IMR-90 (cell line): ENCODE measurements at regions not wholly inside any gene's neighbourhood (a gene's known extent, or its start where the extent isn't known, plus 50 kb on each side); places are given as distances from the start of the nearest gene placed in this dataset.

Source experiments
- CEBPB ChIP-seq: IDR thresholded peaks from 2 replicates; pipeline ENCODE4 v1.6.1; 2012; ENCODE audit warnings: low read depth, low read length, improper control_type of control experiment
- POLR2A ChIP-seq: IDR thresholded peaks from 2 replicates; pipeline ENCODE4 v1.6.1; 2012; ENCODE audit warnings: mild to moderate bottlenecking, low read depth, low read length
- TF ChIP-seq, protein P1 (sequence below): conservative IDR thresholded peaks from 2 replicates; pipeline ENCODE4 v1.5.1; 2012; ENCODE audit warnings: mild to moderate bottlenecking, low read depth, low read length, improper control_type of control experiment
- TF ChIP-seq, protein P2 (sequence below): fragments of 150-350 bp; IDR thresholded peaks from 2 replicates; pipeline ENCODE4 v1.6.1; 2017; ENCODE audit warnings: mild to moderate bottlenecking, antibody characterized with exemption, low read length, low read depth

DNA sequence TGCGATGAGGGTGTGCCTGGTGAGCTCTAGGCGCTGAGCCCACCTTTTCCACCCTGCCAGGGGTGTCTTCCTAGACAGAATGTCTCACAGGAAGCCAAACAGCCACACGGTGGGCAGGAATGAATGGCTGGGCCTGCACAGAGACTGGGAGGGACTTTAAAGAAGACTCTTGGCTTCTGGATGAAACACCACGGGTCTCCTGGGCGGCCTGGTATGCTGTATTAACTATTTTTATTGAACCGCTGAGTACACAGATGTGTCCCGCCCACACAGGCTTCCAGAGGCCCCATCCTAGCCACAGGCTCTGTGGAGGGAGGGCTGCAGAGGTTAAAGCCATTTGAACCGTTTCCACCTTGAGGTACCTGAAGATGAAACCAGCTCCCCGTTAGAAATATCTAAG, 115.2 kb upstream of the CXCL14 start:
- TF ChIP-seq, protein P1, sequence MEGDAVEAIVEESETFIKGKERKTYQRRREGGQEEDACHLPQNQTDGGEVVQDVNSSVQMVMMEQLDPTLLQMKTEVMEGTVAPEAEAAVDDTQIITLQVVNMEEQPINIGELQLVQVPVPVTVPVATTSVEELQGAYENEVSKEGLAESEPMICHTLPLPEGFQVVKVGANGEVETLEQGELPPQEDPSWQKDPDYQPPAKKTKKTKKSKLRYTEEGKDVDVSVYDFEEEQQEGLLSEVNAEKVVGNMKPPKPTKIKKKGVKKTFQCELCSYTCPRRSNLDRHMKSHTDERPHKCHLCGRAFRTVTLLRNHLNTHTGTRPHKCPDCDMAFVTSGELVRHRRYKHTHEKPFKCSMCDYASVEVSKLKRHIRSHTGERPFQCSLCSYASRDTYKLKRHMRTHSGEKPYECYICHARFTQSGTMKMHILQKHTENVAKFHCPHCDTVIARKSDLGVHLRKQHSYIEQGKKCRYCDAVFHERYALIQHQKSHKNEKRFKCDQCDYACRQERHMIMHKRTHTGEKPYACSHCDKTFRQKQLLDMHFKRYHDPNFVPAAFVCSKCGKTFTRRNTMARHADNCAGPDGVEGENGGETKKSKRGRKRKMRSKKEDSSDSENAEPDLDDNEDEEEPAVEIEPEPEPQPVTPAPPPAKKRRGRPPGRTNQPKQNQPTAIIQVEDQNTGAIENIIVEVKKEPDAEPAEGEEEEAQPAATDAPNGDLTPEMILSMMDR, result no peak
- TF ChIP-seq POLR2A, result no peak
- no peak for TF ChIP-seq CEBPB
- TF ChIP-seq, protein P2, sequence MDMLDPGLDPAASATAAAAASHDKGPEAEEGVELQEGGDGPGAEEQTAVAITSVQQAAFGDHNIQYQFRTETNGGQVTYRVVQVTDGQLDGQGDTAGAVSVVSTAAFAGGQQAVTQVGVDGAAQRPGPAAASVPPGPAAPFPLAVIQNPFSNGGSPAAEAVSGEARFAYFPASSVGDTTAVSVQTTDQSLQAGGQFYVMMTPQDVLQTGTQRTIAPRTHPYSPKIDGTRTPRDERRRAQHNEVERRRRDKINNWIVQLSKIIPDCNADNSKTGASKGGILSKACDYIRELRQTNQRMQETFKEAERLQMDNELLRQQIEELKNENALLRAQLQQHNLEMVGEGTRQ, result no peak
